SU-DHL-6 (cell line): ENCODE measurements at regions not wholly inside any gene's neighbourhood (a gene's known extent, or its start where the extent isn't known, plus 50 kb on each side); places are given as distances from the start of the nearest gene placed in this dataset.

Experiments used
- H2AFZ ChIP-seq: fragments of 200-600 bp; sonication (generic); 2 replicates; pipeline ENCODE4 v1.6.1; 2014; ENCODE audit warnings: low read depth, mild to moderate bottlenecking, moderate library complexity, mixed read lengths, antibody characterized with exemption, low read length; ENCODE audit not compliant: severe bottlenecking
- H3F3A ChIP-seq: fragments of 200-600 bp; shearing (Covaris generic); 2 replicates; pipeline ENCODE4 v1.6.0; 2016; ENCODE audit warnings: antibody characterized with exemption, mild to moderate bottlenecking; ENCODE audit not compliant: insufficient read depth
- H3K27ac ChIP-seq: fragments of 200-600 bp; sonication (generic); 2 replicates; pipeline ENCODE4 v1.5.1; 2016; ENCODE audit warnings: low read depth, mild to moderate bottlenecking, low read length, moderate library complexity, mixed read lengths
- H3K27me3 ChIP-seq: fragments of 200-600 bp; sonication (generic), shearing (Covaris generic); 2 replicates; pipeline ENCODE4 v1.6.0; 2014; ENCODE audit warnings: mild to moderate bottlenecking, low read length
- H3K36me3 ChIP-seq: fragments of 200-600 bp; sonication (generic); 2 replicates; pipeline ENCODE4 v1.6.1; 2014; ENCODE audit warnings: mild to moderate bottlenecking, low read length, mixed read lengths
- H3K4me2 ChIP-seq: fragments of 300-600, 200-600 bp; shearing (Covaris generic), sonication (generic); 2 replicates; pipeline ENCODE4 v1.6.0; 2014; ENCODE audit warnings: low read length, low read depth, mild to moderate bottlenecking; ENCODE audit not compliant: poor library complexity, severe bottlenecking
- H3K4me3 ChIP-seq: fragments of 200-600 bp; sonication (generic); 2 replicates; pipeline ENCODE4 v1.5.1; 2014; ENCODE audit warnings: antibody characterized with exemption, low read length, mild to moderate bottlenecking, mixed read lengths; ENCODE audit not compliant: insufficient read depth, poor library complexity, severe bottlenecking
- H3K79me2 ChIP-seq: fragments of 200-600 bp; sonication (generic); 2 replicates; pipeline ENCODE4 v1.6.1; 2014; ENCODE audit warnings: mild to moderate bottlenecking, low read length, moderate library complexity; ENCODE audit not compliant: insufficient read depth
- H3K9ac ChIP-seq: fragments of 200-600 bp; sonication (generic); 2 replicates; pipeline ENCODE4 v1.7.0; 2014; ENCODE audit warnings: mild to moderate bottlenecking, low read length
- H3K9me2 ChIP-seq: fragments of 200-600 bp; sonication (generic); replicated peaks from 2 replicates; pipeline ENCODE4 v1.6.1; 2014; ENCODE audit warnings: low read length; ENCODE audit not compliant: insufficient read depth
- H3K9me3 ChIP-seq: fragments of 200-600 bp; sonication (generic); 2 replicates; pipeline ENCODE4 v1.6.1; 2014; ENCODE audit warnings: low read length, mixed read lengths; ENCODE audit not compliant: insufficient read depth
- H4K20me1 ChIP-seq: fragments of 200-600 bp; sonication (generic); 2 replicates; pipeline ENCODE4 v1.6.1; 2014; ENCODE audit warnings: low read depth, mild to moderate bottlenecking, antibody characterized with exemption, low read length, moderate library complexity, mixed read lengths
- CTCF ChIP-seq: fragments of 200-600 bp; sonication (generic); IDR thresholded peaks from one replicate; pipeline ENCODE4 v1.5.1; 2017; ENCODE audit warnings: antibody characterized with exemption, mild to moderate bottlenecking, low read length, moderate library complexity; ENCODE audit not compliant: insufficient read depth, poor library complexity, severe bottlenecking
- EZH2phosphoT487 ChIP-seq: fragments of 200-600 bp; sonication (generic), shearing (Covaris generic); conservative IDR thresholded peaks from 2 replicates; pipeline ENCODE4 v1.6.1; 2018; ENCODE audit warnings: mild to moderate bottlenecking, antibody characterized with exemption, low read length, moderate library complexity, mixed read lengths

- Histone ChIP-seq H3K9me3 (no peaks in the 10 kb centered on the region), H3K79me2 (no peaks in the 10 kb centered on the region), H3K4me2 (no peak overlapping the region), H3K9me2 (no peaks in the 10 kb centered on the region), H3F3A (no peaks in the 10 kb centered on the region), H3K36me3 (no peaks in the 10 kb centered on the region), H3K9ac (no peak overlapping the region), H2AFZ (no peak overlapping the region), H3K27ac (no peak overlapping the region), H3K4me3 (no peak overlapping the region), H3K27me3 (no peaks in the 10 kb centered on the region), H4K20me1 (no peaks in the 10 kb centered on the region)
- no peak for TF ChIP-seq EZH2phosphoT487
- no peak for TF ChIP-seq CTCF
Observed at GRCh38 chr9:118510711-118511110, 806.5 kb downstream of the TLR4 start.

- TF ChIP-seq CTCF = no peak
- TF ChIP-seq EZH2phosphoT487 = no peak
- no peaks in the 10 kb centered on the region for H3K36me3 ChIP-seq
- no peaks in the 10 kb centered on the region for H3K9me3 ChIP-seq
- no peaks in the 10 kb centered on the region for H3K79me2 ChIP-seq
- no peaks in the 10 kb centered on the region for H3F3A ChIP-seq
- no peak overlapping the region for H3K4me2 ChIP-seq
- H3K27ac ChIP-seq = no peak overlapping the region
- H3K27me3 ChIP-seq = no peaks in the 10 kb centered on the region
- H3K9ac ChIP-seq = no peak overlapping the region
- no peak overlapping the region for H2AFZ ChIP-seq
- H4K20me1 ChIP-seq = no peaks in the 10 kb centered on the region
- H3K9me2 ChIP-seq = no peaks in the 10 kb centered on the region
- no peak overlapping the region for H3K4me3 ChIP-seq
Observed at GRCh38 chr9:118515947-118516346, 811.7 kb downstream of the TLR4 start.

DNA sequence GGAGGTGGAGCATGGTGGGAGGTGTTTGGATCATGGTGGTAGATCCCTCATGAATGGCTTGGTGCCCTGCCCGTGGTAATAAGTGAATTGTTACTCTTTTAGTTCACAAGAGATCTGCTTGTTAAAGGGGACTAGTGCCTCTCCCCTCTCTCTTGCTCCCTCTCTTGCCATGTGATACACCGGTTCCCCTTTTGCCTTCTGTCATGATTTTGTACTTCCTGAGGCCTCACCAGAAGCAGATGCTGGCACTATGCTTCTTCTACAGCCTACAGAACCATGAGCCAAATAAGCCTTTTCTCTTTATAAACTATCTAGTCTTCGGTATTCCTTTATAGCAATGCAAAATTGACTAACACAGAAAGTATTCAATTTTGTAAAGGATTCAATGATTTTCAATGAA lies 817.1 kb downstream of the TLR4 start:
- TF ChIP-seq CTCF (no peak), EZH2phosphoT487 (no peak)
- Histone ChIP-seq H3K9me2 (no peaks in the 10 kb centered on the region), H3K4me3 (no peak overlapping the region), H4K20me1 (no peaks in the 10 kb centered on the region), H2AFZ (no peak overlapping the region), H3K27ac (no peak overlapping the region), H3K9me3 (no peaks in the 10 kb centered on the region), H3K4me2 (no peak overlapping the region), H3K79me2 (no peaks in the 10 kb centered on the region), H3K27me3 (no peaks in the 10 kb centered on the region), H3F3A (no peaks in the 10 kb centered on the region), H3K36me3 (no peaks in the 10 kb centered on the region), H3K9ac (no peak overlapping the region)
